ENCODE measurements at regions not wholly inside any gene's neighbourhood (a gene's known extent, or its start where the extent isn't known, plus 50 kb on each side); places are given as distances from the start of the nearest gene placed in this dataset.
"Not testable (repeated sequence)": the region's sequence is repeated elsewhere in the genome, so short reads cannot be mapped to it uniquely, and the experiment has no call there.

DNA sequence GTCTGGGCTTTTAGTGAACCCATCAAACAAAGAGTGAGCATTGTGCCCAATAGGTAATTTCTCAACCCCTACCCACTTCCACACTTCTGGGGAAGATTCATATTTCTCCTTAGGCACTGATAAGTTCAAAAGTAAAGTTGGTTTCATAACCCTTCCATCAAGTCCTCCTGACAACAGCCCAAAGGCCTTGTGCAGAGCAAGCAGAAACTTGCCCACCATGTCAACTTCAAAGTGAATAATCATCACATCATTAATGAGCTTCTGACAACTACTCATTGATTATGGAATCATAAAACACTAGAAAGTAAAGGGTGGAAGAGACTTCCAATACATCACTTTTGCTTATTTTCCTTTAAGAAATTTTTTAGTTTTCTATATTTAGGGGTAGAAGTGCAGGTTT, 163.3 kb upstream of the HSFY2 start:
- FAIRE-seq (no peak), DNase-seq (no peak)
- H3K36me3 ChIP-seq (ENCODE audit: control insufficient read depth in 2 of 3, insufficient read depth in 3 of 3, low read length in 3 of 3), result no peaks in the 10 kb centered on the region
- no peak overlapping the region for H3K4me3 ChIP-seq (ENCODE audit: low read length in 3 of 3)
- no peak overlapping the region for H3K9ac ChIP-seq (ENCODE audit: low read length in 3 of 3)
- intact Hi-C loops (cut with DNase I), result no loop called here
- no peak overlapping the region for H3K27ac ChIP-seq (ENCODE audit: low read depth in 2 of 2, low read length in 2 of 2)
- H3K9me3 ChIP-seq (ENCODE audit: control insufficient read depth in 2 of 3, insufficient read depth in 1 of 3, low read length in 3 of 3), result no peaks in the 10 kb centered on the region
- no peak for TF ChIP-seq CTCF (IDR thresholded peaks at IDR 0.05; ENCODE audit: borderline replicate concordance, extremely low read depth, insufficient read depth)
- no peaks in the 10 kb centered on the region for H3K4me1 ChIP-seq (ENCODE audit: control insufficient read depth in 2 of 3, insufficient read depth in 2 of 3, low read depth in 1 of 3, low read length in 3 of 3)
- no peaks in the 10 kb centered on the region for H3K27me3 ChIP-seq (ENCODE audit: control insufficient read depth, insufficient read depth, low read length)

DNA sequence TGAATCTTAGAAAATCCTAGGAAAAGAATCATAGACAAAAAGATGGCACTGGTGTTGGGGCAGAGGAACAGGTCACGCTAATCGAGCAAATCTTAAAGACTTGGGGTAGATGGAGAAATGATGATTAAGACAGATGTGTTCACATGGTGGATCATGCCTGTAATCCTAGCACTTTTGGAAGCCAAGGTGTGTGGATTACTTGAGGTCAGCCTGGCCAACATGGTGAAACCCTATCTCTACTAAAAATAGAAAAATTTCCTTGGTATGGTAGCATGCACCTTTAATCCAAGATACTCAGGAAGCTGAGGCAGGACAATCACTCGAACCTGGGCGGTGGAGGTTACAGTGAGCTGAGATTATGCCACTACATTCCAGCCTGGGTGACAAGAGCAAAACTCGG, 145.7 kb upstream of the HSFY2 start:
- DNase-seq (no peak), FAIRE-seq (no peak)
- Histone ChIP-seq H3K27me3 (ENCODE audit: control insufficient read depth, insufficient read depth, low read length) (no peaks in the 10 kb centered on the region), H3K4me3 (ENCODE audit: low read length in 3 of 3) (no peak overlapping the region), H3K36me3 (ENCODE audit: control insufficient read depth in 2 of 3, insufficient read depth in 3 of 3, low read length in 3 of 3) (no peaks in the 10 kb centered on the region), H3K9me3 (ENCODE audit: control insufficient read depth in 2 of 3, insufficient read depth in 1 of 3, low read length in 3 of 3) (no peaks in the 10 kb centered on the region), H3K9ac (ENCODE audit: low read length in 3 of 3) (no peak overlapping the region), H3K4me1 (ENCODE audit: control insufficient read depth in 2 of 3, insufficient read depth in 2 of 3, low read depth in 1 of 3, low read length in 3 of 3) (no peaks in the 10 kb centered on the region), H3K27ac (ENCODE audit: low read depth in 2 of 2, low read length in 2 of 2) (no peak overlapping the region)
- intact Hi-C loops (cut with DNase I), result no loop called here
- no peak for TF ChIP-seq CTCF (IDR thresholded peaks at IDR 0.05; ENCODE audit: borderline replicate concordance, extremely low read depth, insufficient read depth)

DNA sequence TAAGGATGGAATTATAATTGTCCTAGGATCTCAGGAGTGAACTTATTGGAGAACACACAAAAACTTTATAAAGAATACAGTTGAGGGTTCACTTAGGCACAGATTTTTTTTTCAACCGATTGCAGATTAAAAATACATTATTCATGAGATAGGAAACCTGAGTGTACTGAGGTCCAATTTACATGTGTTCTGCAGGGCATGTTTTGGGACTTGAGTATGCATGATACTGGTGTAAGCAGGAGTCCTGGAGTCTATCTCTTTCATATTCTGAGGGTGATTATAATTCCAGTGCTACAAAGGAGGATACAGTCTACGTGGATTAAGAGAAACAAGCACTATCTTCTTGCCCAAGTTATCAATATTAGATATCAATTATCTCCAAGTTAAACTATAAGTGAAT, 139.3 kb upstream of the HSFY2 start:
- DNase-seq, result no peak
- Histone ChIP-seq H3K36me3 (ENCODE audit: control insufficient read depth in 2 of 3, insufficient read depth in 3 of 3, low read length in 3 of 3) (no peaks in the 10 kb centered on the region), H3K27ac (ENCODE audit: low read depth in 2 of 2, low read length in 2 of 2) (no peak overlapping the region), H3K9ac (ENCODE audit: low read length in 3 of 3) (no peak overlapping the region), H3K4me1 (ENCODE audit: control insufficient read depth in 2 of 3, insufficient read depth in 2 of 3, low read depth in 1 of 3, low read length in 3 of 3) (no peaks in the 10 kb centered on the region), H3K9me3 (ENCODE audit: control insufficient read depth in 2 of 3, insufficient read depth in 1 of 3, low read length in 3 of 3) (no peaks in the 10 kb centered on the region), H3K27me3 (ENCODE audit: control insufficient read depth, insufficient read depth, low read length) (no peaks in the 10 kb centered on the region), H3K4me3 (ENCODE audit: low read length in 3 of 3) (no peak overlapping the region)
- TF ChIP-seq CTCF (IDR thresholded peaks at IDR 0.05; ENCODE audit: borderline replicate concordance, extremely low read depth, insufficient read depth), result no peak
- no peak for FAIRE-seq
- intact Hi-C loops (cut with DNase I), result no loop called here

- H3K27me3 ChIP-seq (ENCODE audit: control insufficient read depth, insufficient read depth, low read length), result no peaks in the 10 kb centered on the region
- H3K9ac ChIP-seq (ENCODE audit: low read length in 3 of 3), result no peak overlapping the region
- intact Hi-C loops (cut with DNase I), result no loop called here
- TF ChIP-seq CTCF (IDR thresholded peaks at IDR 0.05; ENCODE audit: borderline replicate concordance, extremely low read depth, insufficient read depth), result no peak
- FAIRE-seq, result no peak
- H3K9me3 ChIP-seq (ENCODE audit: control insufficient read depth in 2 of 3, insufficient read depth in 1 of 3, low read length in 3 of 3), result no peaks in the 10 kb centered on the region
- no peak overlapping the region for H3K27ac ChIP-seq (ENCODE audit: low read depth in 2 of 2, low read length in 2 of 2)
- no peaks in the 10 kb centered on the region for H3K36me3 ChIP-seq (ENCODE audit: control insufficient read depth in 2 of 3, insufficient read depth in 3 of 3, low read length in 3 of 3)
- no peak overlapping the region for H3K4me3 ChIP-seq (ENCODE audit: low read length in 3 of 3)
- no peak for DNase-seq
- H3K4me1 ChIP-seq (ENCODE audit: control insufficient read depth in 2 of 3, insufficient read depth in 2 of 3, low read depth in 1 of 3, low read length in 3 of 3), result no peaks in the 10 kb centered on the region
These were observed 136.3 kb upstream of the HSFY2 start for GRCh38 chrY:18909846-18910245.

DNA sequence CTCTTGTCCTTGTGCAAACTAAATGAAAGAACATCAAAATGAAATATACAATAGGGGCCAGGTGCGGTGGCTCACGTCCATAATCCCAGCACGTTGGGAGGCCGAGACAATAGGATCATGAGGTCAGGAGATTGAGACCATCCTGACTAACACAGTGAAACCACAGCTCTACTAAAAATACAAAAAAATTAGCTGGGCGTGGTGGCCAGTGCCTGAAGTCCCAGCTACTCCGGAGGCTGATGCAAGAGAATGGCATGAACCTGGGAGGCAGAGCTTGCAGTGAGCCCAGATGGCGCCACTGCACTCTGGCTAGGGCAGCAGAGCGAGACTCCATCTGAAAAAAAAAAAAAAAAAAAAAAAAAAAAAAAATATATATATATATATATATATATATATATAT, 132.7 kb upstream of the HSFY2 start:
- H3K27ac ChIP-seq (ENCODE audit: low read depth in 2 of 2, low read length in 2 of 2); H3K9ac ChIP-seq (ENCODE audit: low read length in 3 of 3); H3K4me1 ChIP-seq (ENCODE audit: control insufficient read depth in 2 of 3, insufficient read depth in 2 of 3, low read depth in 1 of 3, low read length in 3 of 3); H3K36me3 ChIP-seq (ENCODE audit: control insufficient read depth in 2 of 3, insufficient read depth in 3 of 3, low read length in 3 of 3); H3K4me3 ChIP-seq (ENCODE audit: low read length in 3 of 3); H3K27me3 ChIP-seq (ENCODE audit: control insufficient read depth, insufficient read depth, low read length); DNase-seq; FAIRE-seq; intact Hi-C loops (cut with DNase I); H3K9me3 ChIP-seq (ENCODE audit: control insufficient read depth in 2 of 3, insufficient read depth in 1 of 3, low read length in 3 of 3): not testable (repeated sequence)
